ENCODE measurements at regions not wholly inside any gene's neighbourhood (a gene's known extent, or its start where the extent isn't known, plus 50 kb on each side); places are given as distances from the start of the nearest gene placed in this dataset.

DNA sequence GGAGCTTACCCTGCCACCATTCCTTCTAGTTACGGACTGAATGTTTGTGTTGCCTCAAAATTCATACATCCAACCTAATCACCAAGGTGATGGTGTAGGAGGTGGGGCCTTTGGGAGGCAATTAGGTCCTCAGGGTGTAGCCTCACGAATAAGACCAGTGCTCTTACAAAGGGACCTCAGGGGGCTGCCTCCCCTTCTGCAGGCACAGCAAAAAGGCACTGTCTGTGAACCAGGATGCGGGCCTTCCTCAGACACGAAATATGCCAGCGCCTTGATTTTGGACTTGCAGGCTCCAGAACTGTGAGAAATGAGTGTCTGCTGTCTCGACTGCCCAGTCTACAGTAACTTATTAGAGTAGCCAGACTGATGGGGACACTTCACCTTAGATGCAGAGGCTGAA, 150.4 kb upstream of the HDAC4 start:
- H3K9me3 ChIP-seq (ENCODE audit: control insufficient read depth, insufficient read depth, low read depth, low read length): no peaks in the 10 kb centered on the region
- no peaks in the 10 kb centered on the region for H3K79me2 ChIP-seq (ENCODE audit: control insufficient read depth, insufficient read depth, low read length)
- TF ChIP-seq EZH2 (IDR thresholded peaks at IDR 0.05; ENCODE audit: low read length, missing control alignments): no peak
- TF ChIP-seq, protein P1, sequence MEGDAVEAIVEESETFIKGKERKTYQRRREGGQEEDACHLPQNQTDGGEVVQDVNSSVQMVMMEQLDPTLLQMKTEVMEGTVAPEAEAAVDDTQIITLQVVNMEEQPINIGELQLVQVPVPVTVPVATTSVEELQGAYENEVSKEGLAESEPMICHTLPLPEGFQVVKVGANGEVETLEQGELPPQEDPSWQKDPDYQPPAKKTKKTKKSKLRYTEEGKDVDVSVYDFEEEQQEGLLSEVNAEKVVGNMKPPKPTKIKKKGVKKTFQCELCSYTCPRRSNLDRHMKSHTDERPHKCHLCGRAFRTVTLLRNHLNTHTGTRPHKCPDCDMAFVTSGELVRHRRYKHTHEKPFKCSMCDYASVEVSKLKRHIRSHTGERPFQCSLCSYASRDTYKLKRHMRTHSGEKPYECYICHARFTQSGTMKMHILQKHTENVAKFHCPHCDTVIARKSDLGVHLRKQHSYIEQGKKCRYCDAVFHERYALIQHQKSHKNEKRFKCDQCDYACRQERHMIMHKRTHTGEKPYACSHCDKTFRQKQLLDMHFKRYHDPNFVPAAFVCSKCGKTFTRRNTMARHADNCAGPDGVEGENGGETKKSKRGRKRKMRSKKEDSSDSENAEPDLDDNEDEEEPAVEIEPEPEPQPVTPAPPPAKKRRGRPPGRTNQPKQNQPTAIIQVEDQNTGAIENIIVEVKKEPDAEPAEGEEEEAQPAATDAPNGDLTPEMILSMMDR (conservative IDR thresholded peaks at IDR 0.05 in 1 of 2, IDR thresholded peaks at IDR 0.05 in 1 of 2; ENCODE audit: low read depth in 1 of 2, low read length in 2 of 2): no peak
- no peak for DNase-seq (ENCODE audit: low read depth in 2 of 2)
- H3K36me3 ChIP-seq (ENCODE audit: control insufficient read depth, insufficient read depth, low read length): no peaks in the 10 kb centered on the region
- H3K27me3 ChIP-seq (ENCODE audit: control insufficient read depth, insufficient read depth, low read length): no peaks in the 10 kb centered on the region
- H3K4me2 ChIP-seq (ENCODE audit: extremely low read depth, insufficient read depth, low read length): no peak overlapping the region
- H2AFZ ChIP-seq (ENCODE audit: low read length): no peak overlapping the region
- no peaks in the 10 kb centered on the region for H3K4me1 ChIP-seq (ENCODE audit: control insufficient read depth, extremely low read depth, insufficient read depth, low read length)
- no peak overlapping the region for H3K9ac ChIP-seq (ENCODE audit: insufficient read depth, low read length)
- H4K20me1 ChIP-seq (ENCODE audit: control insufficient read depth, extremely low read depth, insufficient read depth, low read length): no peaks in the 10 kb centered on the region
- H3K4me3 ChIP-seq (replicated peaks in 1 of 4; ENCODE audit: control extremely low read depth in 1 of 4, insufficient read depth in 1 of 4, low read depth in 3 of 4, low read length in 4 of 4): no peak overlapping the region
- no peak overlapping the region for H3K27ac ChIP-seq (ENCODE audit: insufficient read depth, low read length)

DNA sequence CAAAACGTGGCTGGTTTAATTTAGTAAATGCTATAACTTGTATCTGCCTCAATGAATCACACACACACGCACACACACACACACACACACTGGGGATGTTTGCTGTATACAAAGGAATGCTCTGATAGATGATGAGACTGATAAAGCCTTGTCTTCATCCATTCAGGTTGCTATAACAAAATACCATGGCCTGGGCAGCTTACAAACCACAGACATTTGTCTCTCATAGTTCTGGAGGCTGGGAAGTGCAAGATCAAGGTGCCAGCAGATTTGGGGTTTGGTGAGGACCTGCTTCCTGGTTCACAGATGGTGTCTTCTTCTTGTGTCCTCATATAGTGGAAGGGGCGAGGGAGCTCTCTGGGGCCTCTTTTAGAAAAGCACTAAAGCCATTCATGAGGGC, 149.5 kb upstream of the HDAC4 start:
- no peak for DNase-seq (ENCODE audit: low read depth in 2 of 2)
- H3K36me3 ChIP-seq (ENCODE audit: control insufficient read depth, insufficient read depth, low read length): no peaks in the 10 kb centered on the region
- no peaks in the 10 kb centered on the region for H3K9me3 ChIP-seq (ENCODE audit: control insufficient read depth, insufficient read depth, low read depth, low read length)
- H3K27ac ChIP-seq (ENCODE audit: insufficient read depth, low read length): no peak overlapping the region
- TF ChIP-seq, protein P1 (conservative IDR thresholded peaks at IDR 0.05 in 1 of 2, IDR thresholded peaks at IDR 0.05 in 1 of 2; ENCODE audit: low read depth in 1 of 2, low read length in 2 of 2): no peak
- no peak for TF ChIP-seq EZH2 (IDR thresholded peaks at IDR 0.05; ENCODE audit: low read length, missing control alignments)
- no peak overlapping the region for H3K4me3 ChIP-seq (replicated peaks in 1 of 4; ENCODE audit: control extremely low read depth in 1 of 4, insufficient read depth in 1 of 4, low read depth in 3 of 4, low read length in 4 of 4)
- H3K4me2 ChIP-seq (ENCODE audit: extremely low read depth, insufficient read depth, low read length): no peak overlapping the region
- no peaks in the 10 kb centered on the region for H4K20me1 ChIP-seq (ENCODE audit: control insufficient read depth, extremely low read depth, insufficient read depth, low read length)
- no peaks in the 10 kb centered on the region for H3K79me2 ChIP-seq (ENCODE audit: control insufficient read depth, insufficient read depth, low read length)
- H2AFZ ChIP-seq (ENCODE audit: low read length): no peak overlapping the region
- no peak overlapping the region for H3K9ac ChIP-seq (ENCODE audit: insufficient read depth, low read length)
- no peaks in the 10 kb centered on the region for H3K4me1 ChIP-seq (ENCODE audit: control insufficient read depth, extremely low read depth, insufficient read depth, low read length)
- no peaks in the 10 kb centered on the region for H3K27me3 ChIP-seq (ENCODE audit: control insufficient read depth, insufficient read depth, low read length)

DNA sequence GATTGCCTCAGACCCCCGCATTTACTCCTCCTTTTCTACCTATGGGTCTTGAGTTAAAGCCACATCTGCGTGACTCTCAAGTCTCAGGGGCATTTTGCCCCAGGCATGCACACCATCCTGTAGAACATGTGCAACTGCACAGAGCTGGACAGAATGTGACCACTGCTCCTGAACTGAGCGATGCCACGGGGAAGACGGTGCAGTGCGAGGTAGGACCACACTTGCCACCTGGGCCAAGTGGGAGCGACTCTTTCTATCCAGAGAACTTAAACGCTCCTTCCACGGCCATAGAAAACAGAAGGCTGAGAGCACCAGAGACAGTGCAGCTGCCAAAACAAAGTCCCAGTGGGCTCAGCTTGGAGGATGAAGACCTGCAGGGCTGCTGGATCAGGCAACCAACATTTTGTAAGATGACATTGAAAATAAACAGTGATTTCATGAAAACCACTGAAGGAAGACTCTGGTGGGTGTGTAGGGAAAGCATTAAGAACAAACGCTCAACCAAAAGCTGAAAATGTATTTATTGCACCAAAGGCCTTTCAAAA, 149.0 kb upstream of the HDAC4 start:
- no peak for TF ChIP-seq EZH2 (IDR thresholded peaks at IDR 0.05; ENCODE audit: low read length, missing control alignments)
- TF ChIP-seq, protein P1 (conservative IDR thresholded peaks at IDR 0.05 in 1 of 2, IDR thresholded peaks at IDR 0.05 in 1 of 2; ENCODE audit: low read depth in 1 of 2, low read length in 2 of 2): no peak
- Histone ChIP-seq H2AFZ (ENCODE audit: low read length) (no peak overlapping the region), H3K36me3 (ENCODE audit: control insufficient read depth, insufficient read depth, low read length) (no peaks in the 10 kb centered on the region), H3K9ac (ENCODE audit: insufficient read depth, low read length) (no peak overlapping the region), H3K9me3 (ENCODE audit: control insufficient read depth, insufficient read depth, low read depth, low read length) (no peaks in the 10 kb centered on the region), H4K20me1 (ENCODE audit: control insufficient read depth, extremely low read depth, insufficient read depth, low read length) (no peaks in the 10 kb centered on the region), H3K27ac (ENCODE audit: insufficient read depth, low read length) (no peak overlapping the region), H3K4me1 (ENCODE audit: control insufficient read depth, extremely low read depth, insufficient read depth, low read length) (no peaks in the 10 kb centered on the region), H3K79me2 (ENCODE audit: control insufficient read depth, insufficient read depth, low read length) (no peaks in the 10 kb centered on the region), H3K27me3 (ENCODE audit: control insufficient read depth, insufficient read depth, low read length) (no peaks in the 10 kb centered on the region), H3K4me2 (ENCODE audit: extremely low read depth, insufficient read depth, low read length) (no peak overlapping the region), H3K4me3 (replicated peaks in 1 of 4; ENCODE audit: control extremely low read depth in 1 of 4, insufficient read depth in 1 of 4, low read depth in 3 of 4, low read length in 4 of 4) (no peak overlapping the region)
- no peak for DNase-seq (ENCODE audit: low read depth in 2 of 2)
